ENCODE measurements at regions not wholly inside any gene's neighbourhood (a gene's known extent, or its start where the extent isn't known, plus 50 kb on each side); places are given as distances from the start of the nearest gene placed in this dataset.

GRCh38 chr13:70469077-70469476, 360.8 kb upstream of the KLHL1 start:
- Histone ChIP-seq H3K27ac (no peak overlapping the region), H3K36me3 (ENCODE audit: low read depth) (no peaks in the 10 kb centered on the region), H4K20me1 (ENCODE audit: insufficient read depth) (no peaks in the 10 kb centered on the region), H3K4me3 (no peak overlapping the region), H3F3A (ENCODE audit: insufficient read depth, low read depth) (no peaks in the 10 kb centered on the region), H3K4me1 (replicated peaks; ENCODE audit: insufficient read depth) (no peaks in the 10 kb centered on the region), H3K9me3 (ENCODE audit: insufficient read depth, low read depth) (no peaks in the 10 kb centered on the region), H3K27me3 (ENCODE audit: insufficient read depth, low read depth) (no peaks in the 10 kb centered on the region), H3K79me2 (ENCODE audit: low read depth) (no peaks in the 10 kb centered on the region), H2AFZ (no peak overlapping the region), H3K4me2 (no peak overlapping the region), H3K9me2 (ENCODE audit: insufficient read depth) (no peaks in the 10 kb centered on the region; the same call in 1 of the 2 replicates)
- no peak for DNase-seq
- intact Hi-C loops (cut with micrococcal nuclease; ENCODE audit: unreplicated experiment) = no loop called here
- BruUV-seq (replicated peaks) = no TSS peak
- ChIA-PET POLR2A (ENCODE audit: unreplicated experiment) (no interaction called here), CTCF (interaction anchor here (0.6 kb wide), 1 partner anchor 59 kb away, joined by 3 read pairs; no protein-coding TSS in a partner anchor)
- no peak for TF ChIP-seq EZH2 (IDR thresholded peaks at IDR 0.05; ENCODE audit: low read depth)
- TF ChIP-seq CTCF (conservative IDR thresholded peaks at IDR 0.05) = no peak

- BruUV-seq (replicated peaks) = no TSS peak
- no peaks in the 10 kb centered on the region for H4K20me1 ChIP-seq (ENCODE audit: insufficient read depth)
- ChIA-PET POLR2A (ENCODE audit: unreplicated experiment) (no interaction called here), CTCF (no interaction called here)
- no peak overlapping the region for H2AFZ ChIP-seq
- H3K27ac ChIP-seq = no peak overlapping the region
- no peak overlapping the region for H3K4me2 ChIP-seq
- TF ChIP-seq EZH2 (IDR thresholded peaks at IDR 0.05; ENCODE audit: low read depth) = no peak
- TF ChIP-seq CTCF (conservative IDR thresholded peaks at IDR 0.05) = no peak
- H3K79me2 ChIP-seq (ENCODE audit: low read depth) = no peaks in the 10 kb centered on the region
- no peaks in the 10 kb centered on the region for H3K36me3 ChIP-seq (ENCODE audit: low read depth)
- intact Hi-C loops (cut with micrococcal nuclease; ENCODE audit: unreplicated experiment) = no loop called here
- no peak overlapping the region for H3K4me3 ChIP-seq
- H3K27me3 ChIP-seq (ENCODE audit: insufficient read depth, low read depth) = no peaks in the 10 kb centered on the region
- H3K9me3 ChIP-seq (ENCODE audit: insufficient read depth, low read depth) = no peaks in the 10 kb centered on the region
- no peaks in the 10 kb centered on the region for H3K9me2 ChIP-seq (ENCODE audit: insufficient read depth)
- DNase-seq = no peak
- no peaks in the 10 kb centered on the region for H3F3A ChIP-seq (ENCODE audit: insufficient read depth, low read depth)
- H3K4me1 ChIP-seq (replicated peaks; ENCODE audit: insufficient read depth) = no peaks in the 10 kb centered on the region
These were observed 349.2 kb upstream of the KLHL1 start for GRCh38 chr13:70457474-70457873.

- Histone ChIP-seq H3K4me3 (no peak overlapping the region), H3K36me3 (ENCODE audit: low read depth) (no peaks in the 10 kb centered on the region), H3K9me2 (ENCODE audit: insufficient read depth) (no peaks in the 10 kb centered on the region), H3K79me2 (ENCODE audit: low read depth) (no peaks in the 10 kb centered on the region), H3K4me2 (no peak overlapping the region), H3K27ac (no peak overlapping the region), H3K27me3 (ENCODE audit: insufficient read depth, low read depth) (no peaks in the 10 kb centered on the region), H2AFZ (no peak overlapping the region), H3F3A (ENCODE audit: insufficient read depth, low read depth) (no peaks in the 10 kb centered on the region), H3K9me3 (ENCODE audit: insufficient read depth, low read depth) (no peaks in the 10 kb centered on the region), H4K20me1 (ENCODE audit: insufficient read depth) (no peaks in the 10 kb centered on the region), H3K4me1 (replicated peaks; ENCODE audit: insufficient read depth) (no peaks in the 10 kb centered on the region)
- BruUV-seq (replicated peaks) = no TSS peak
- ChIA-PET POLR2A (ENCODE audit: unreplicated experiment) (no interaction called here), CTCF (no interaction called here)
- intact Hi-C loops (cut with micrococcal nuclease; ENCODE audit: unreplicated experiment) = no loop called here
- TF ChIP-seq CTCF (conservative IDR thresholded peaks at IDR 0.05) = no peak
- TF ChIP-seq EZH2 (IDR thresholded peaks at IDR 0.05; ENCODE audit: low read depth) = no peak
- no peak for DNase-seq
These were observed 340.6 kb upstream of the KLHL1 start for GRCh38 chr13:70448820-70449219.

Measured in PC-9 (cell line).